HG02885 (cell line): ENCODE measurements at regions not wholly inside any gene's neighbourhood (a gene's known extent, or its start where the extent isn't known, plus 50 kb on each side); places are given as distances from the start of the nearest gene placed in this dataset.
"Not testable (repeated sequence)": the region's sequence is repeated elsewhere in the genome, so short reads cannot be mapped to it uniquely, and the experiment has no call there.

Experiments
- ATAC-seq: cut with Tn5 transposase; IDR thresholded peaks from one replicate; pipeline ENCODE4 v1.9.1; 2021; ENCODE audit warnings: mild to moderate bottlenecking; ENCODE audit not compliant: unreplicated experiment, poor library complexity

GRCh38 chr12:126428769-126429168, 1363.5 kb downstream of the AACS start:
- ATAC-seq: no peak

- ATAC-seq: no peak
These were observed 1365.7 kb downstream of the AACS start for GRCh38 chr12:126430921-126431320.

DNA sequence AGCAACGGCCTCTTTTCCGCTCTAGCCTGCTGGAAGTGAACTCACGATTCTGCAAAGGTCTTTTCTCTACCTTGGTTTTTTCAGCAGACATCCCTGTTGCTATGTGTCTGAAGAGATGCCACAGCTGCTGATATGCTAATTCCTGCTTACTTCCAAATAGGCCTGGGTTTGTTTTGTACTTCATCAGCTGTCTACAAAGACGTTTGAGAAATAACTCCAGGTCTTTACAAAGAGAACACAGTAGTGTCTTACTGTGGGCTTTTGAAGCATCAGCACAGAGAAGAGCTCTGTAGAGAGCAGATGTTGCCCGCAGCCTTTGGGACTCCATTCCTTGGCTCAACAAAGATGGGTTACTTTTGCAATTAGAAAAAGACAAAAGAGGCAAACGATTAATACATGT, 1366.5 kb downstream of the AACS start:
- ATAC-seq: no peak

DNA sequence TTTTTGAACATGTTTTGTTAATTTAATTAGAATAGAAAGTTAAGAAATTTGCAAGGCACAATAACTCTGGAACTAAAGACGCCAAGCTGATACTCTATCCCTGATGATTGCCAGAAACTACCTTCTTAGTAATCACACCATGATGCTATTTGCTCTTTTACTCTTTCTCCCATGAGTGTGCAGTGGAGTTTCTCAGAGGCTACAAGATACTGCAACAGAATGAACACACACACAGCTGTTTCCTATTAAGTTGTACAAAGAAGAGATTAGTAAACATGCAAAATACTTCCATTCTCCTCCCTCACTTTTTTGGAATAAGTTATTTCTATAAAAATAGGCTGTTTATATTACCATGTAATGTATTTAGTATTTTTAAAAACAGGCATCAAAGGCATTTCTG, 1367.5 kb downstream of the AACS start:
- ATAC-seq: no peak

GRCh38 chr12:126434412-126434985, 1369.3 kb downstream of the AACS start:
- ATAC-seq: no peak

DNA sequence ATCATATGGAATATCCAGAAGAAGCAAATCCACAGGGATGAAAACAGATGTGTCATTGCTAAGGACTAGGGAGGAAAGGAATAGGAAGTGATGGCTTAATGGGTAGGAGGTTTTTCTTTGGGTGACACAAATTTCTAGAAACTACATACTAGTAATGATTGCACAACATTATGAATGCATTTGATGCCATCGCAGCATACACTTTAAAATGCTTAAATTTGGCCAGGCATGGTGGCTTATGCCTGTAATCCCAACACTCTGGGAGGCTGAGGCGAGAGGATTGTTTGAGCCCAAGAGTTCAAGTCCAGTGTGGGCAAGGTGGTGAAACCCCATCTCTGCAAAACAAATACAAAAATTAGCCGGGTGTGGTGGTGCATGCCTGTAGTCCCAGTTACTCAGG, 1370.8 kb downstream of the AACS start:
- no peak for ATAC-seq

GRCh38 chr12:126437934-126438333, 1372.7 kb downstream of the AACS start:
- ATAC-seq: no peak

- ATAC-seq: no peak
These were observed 1378.7 kb downstream of the AACS start for GRCh38 chr12:126443977-126444376.

- no peak for ATAC-seq
These were observed 1382.1 kb downstream of the AACS start for GRCh38 chr12:126447346-126447745.

- ATAC-seq: no peak
These were observed 1386.6 kb downstream of the AACS start for GRCh38 chr12:126451809-126452208.

DNA sequence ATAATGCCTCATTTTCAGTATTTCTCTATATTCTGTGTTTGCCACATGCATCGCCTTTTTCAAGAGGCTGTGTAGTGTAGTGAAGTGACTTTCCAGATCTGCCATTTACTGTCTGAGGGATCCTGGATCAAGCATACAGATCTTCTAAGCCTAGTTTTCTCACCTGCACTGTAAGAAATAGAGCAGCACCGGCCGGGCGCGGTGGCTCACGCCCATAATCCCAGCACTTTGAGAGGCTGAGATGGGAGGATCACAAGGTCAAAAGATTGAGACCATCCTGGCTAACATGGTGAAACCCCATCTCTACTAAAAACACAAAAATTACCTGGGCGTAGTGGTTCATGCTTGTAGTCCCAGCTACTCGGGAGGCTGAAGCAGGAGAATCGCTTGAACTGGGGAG, 1387.5 kb downstream of the AACS start:
- not testable (repeated sequence) for ATAC-seq

- no peak for ATAC-seq
These were observed 1389.3 kb downstream of the AACS start for GRCh38 chr12:126454581-126454980.

GRCh38 chr12:126457776-126458175, 1392.5 kb downstream of the AACS start:
- ATAC-seq: no peak

DNA sequence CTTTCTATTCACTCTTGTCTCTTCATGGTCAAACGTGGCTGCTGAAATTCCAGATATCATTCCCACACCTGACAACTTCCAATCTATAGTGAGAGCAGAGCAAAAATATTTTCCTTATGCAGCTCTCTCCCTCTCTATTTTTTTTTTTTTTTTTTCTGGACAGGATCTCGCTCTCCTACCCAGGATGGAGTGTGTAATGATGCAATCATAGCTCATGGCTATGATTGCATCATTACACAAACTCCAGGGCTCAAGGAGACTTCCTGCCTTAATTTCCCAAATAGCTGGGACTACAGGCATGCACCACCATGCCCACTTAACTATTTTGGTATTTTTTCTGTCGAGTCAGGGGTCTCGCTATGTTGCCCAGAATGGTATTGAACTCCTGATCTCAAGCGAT, 1398.9 kb downstream of the AACS start:
- no peak for ATAC-seq

DNA sequence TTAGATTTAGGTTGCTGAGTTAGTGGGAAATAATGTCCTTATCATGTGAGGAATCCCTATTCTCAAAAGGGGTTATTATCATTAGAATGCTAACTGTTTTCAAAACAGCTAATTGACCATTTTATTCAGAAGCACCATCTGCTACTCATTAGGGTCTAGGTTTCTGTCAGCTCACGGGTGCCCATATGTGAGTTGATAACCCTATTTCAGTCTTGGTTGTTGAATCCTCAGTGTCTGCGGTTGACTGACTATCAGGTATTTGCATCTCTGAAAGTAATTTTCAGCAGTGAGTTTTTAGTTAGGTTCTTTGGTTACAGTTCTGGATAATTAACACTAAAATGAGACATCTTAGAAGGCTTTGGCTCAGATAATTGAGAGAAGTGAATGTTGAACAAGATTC, 1404.0 kb downstream of the AACS start:
- no peak for ATAC-seq

DNA sequence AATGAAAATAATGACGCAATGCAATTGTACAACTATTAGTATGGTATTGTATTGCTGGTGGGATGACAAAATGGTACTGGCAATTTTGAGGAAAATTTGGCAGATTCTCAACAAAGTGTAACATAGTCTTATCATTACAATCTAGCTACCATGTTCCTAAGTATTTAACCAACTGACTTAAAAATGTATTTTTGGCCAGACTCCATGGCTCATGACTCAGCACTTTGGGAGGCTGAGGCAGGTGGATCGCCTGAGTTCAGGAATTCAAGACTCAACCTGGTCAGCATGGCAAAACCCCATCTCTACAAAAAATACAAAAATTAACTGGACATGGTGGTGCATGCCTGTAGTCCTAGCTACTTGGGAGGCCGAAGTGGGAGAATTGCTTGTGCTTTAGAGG, 1409.5 kb downstream of the AACS start:
- no peak for ATAC-seq

DNA sequence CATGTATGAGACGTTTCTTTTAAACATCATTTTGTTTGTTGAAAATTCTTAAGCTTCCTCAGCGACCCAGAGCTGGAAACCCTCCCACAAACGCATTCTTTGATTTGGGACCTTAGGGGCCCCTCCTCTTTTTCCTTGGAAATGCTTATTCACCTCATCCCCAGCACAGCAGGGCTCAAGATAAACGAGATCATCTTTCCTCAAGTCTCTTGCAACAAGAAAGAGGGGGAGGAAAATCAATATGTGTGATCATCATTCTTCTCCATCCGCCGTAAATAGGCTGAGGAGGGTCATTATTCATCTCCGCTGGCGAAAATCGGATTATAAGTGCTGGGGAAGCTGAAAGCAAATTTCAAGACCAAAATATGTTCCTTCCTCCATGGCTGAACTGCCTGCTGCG, 1415.2 kb downstream of the AACS start:
- ATAC-seq: no peak

- no peak for ATAC-seq
These were observed 1416.5 kb downstream of the AACS start for GRCh38 chr12:126481688-126482087.

- no peak for ATAC-seq
These were observed 1417.1 kb downstream of the AACS start for GRCh38 chr12:126482238-126482889.

- no peak for ATAC-seq
These were observed 1418.2 kb downstream of the AACS start for GRCh38 chr12:126483145-126484068.

DNA sequence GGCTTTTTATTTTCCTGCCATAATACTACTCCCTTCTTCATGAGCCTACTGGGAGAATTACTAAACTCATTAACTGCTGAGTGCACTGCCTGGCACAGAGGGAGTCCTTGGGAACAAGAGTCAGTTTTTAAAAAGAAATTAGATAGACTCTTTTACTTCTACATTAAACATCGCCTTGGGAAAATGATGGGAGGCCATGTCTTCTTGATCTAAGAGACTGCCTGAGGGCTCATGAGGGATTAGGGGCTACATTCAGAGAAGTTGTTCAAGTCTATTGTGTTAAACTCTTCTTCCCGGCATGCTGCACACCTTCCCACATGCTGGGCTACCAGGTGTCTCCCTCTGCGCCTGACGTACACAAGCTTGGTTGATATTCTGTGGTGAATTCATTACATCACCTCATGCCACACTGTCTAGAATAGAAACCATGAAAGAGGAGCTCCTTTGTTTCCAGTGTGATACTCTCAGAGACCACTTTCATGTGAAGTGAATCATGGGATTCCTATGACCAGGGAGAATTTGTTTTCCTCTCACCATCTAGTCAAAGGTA, 1422.3 kb downstream of the AACS start:
- no peak for ATAC-seq
